Stimulated activated CD4-positive, alpha-beta T cell treated with anti-CD3 and anti-CD28 coated beads, Interleukin-12 subunit alpha, Interleukin-12 subunit beta, amount 100 ng/mL, for 48 hours (primary cell): ENCODE measurements at regions not wholly inside any gene's neighbourhood (a gene's known extent, or its start where the extent isn't known, plus 50 kb on each side); places are given as distances from the start of the nearest gene placed in this dataset.

Source experiments
- DNase-seq, 3 donors: peaks; one replicate each; pipeline ENCODE4 v3.0.0-alpha.2; 2020; ENCODE audit warnings: low read depth in 2 of 3, low spot score in 1 of 3

GRCh38 chr10:118246332-118247295, 95.5 kb downstream of the FAM204A start:
- no peak for DNase-seq

GRCh38 chr10:118243907-118244306, 98.2 kb downstream of the FAM204A start:
- no peak for DNase-seq

DNA sequence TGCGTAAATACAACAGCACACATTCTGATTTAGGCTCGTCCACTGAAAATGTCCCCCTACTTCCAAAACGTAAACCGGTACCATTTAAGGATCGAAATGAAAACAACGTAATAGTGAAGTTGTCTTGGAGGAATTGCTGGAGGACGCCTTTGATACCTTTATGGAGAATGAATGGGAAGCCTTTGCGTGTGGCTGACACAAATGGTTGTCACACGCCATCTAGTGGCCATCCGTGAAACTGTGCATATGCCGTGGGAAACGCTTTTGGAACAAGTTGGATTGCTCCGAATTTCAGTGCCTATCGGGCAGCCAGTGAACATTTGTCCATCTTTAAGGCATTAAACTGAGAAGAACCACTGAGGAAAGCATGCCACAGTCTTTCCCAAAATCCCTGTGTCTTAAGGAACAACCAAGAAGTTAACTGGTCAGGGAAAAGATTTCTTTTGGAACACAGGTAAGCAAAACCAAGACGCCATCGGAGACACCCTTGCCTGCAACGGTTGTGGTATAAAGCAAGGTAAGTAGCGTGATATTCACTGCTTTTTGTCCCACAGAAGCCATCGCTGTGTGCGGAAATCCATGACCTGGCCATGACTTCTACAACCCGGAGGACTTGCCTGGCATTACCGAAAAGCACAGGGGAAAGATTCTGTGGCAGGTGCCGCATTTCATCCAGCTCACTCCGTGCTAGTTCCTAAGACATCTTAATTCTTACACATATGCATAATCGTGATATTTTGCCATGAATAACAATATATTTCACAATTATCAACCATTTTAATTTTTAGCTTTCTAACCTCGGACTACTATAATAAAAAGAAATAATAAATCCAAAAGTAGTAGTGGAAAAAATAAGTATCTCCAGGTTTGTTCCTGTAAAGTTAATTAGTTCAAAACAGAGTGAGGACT, 100.6 kb downstream of the FAM204A start:
- DNase-seq: peak; percentile 45 to 71 (median 61)

DNA sequence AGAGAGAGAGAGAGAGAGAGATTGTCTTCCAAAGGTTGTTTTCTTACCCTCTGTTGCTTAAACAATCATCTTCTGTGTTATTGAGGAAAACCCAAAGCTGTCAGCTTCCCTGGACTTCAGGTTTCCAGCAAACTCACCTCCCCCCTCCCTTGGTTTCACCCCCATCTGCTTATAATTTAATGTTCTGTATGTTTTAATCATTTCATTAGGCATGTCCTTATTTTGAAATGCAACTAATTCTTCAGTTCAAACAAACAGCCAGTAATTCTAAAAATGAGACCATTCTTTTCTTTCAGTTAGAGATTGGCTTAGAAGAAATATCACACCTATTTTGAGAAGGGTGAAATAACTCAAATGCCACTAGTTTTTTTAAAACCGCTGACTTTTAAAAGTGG, 102.9 kb downstream of the FAM204A start:
- DNase-seq: no peak

- DNase-seq: no peak
Measured at GRCh38 chr10:118238573-118239235, 103.4 kb downstream of the FAM204A start.

DNA sequence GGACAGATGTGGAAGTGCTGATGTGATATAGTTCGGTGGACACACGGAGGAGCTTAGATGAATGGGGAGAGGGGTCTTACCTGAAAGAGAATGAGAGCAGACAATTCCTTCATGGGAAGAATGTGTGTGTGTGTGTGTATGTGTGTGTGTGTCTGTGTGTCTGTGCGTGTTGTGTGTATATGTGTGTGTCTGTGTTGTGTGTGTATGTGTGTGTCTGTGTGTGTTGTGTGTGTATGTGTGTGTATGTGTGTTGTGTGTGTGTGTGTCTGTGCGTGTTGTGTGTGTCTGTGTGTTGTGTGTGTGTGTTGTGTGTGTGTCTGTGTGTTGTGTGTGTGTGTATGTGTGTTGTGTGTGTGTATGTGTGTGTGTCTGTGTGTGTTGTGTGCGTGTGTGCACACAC, 104.2 kb downstream of the FAM204A start:
- no peak for DNase-seq

- no peak for DNase-seq
Measured at GRCh38 chr10:118234683-118235082, 107.4 kb downstream of the FAM204A start.

DNA sequence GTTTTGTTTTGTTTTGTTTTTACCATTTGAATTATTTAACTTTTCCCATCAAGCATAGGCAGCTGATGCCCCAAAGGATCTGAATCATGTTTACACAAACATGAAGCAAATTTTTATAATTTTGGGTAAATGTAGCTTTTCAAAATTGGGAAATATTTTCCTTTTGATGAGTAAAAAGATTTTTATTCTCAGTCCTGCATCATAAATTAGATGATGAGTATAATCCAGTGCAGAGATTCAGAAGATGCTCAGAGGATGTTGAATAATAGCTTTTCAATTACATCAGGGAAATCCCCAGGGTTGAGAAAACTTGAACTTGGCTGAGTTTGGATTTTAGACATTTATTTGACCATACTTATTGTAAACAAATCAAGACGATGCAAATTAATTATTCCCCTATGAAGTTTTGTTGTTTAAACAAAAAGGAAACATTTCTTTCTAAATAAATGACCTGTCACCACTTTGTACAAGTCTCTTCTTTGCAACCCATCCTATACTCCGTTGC, 121.7 kb downstream of the FAM204A start:
- no peak for DNase-seq

DNA sequence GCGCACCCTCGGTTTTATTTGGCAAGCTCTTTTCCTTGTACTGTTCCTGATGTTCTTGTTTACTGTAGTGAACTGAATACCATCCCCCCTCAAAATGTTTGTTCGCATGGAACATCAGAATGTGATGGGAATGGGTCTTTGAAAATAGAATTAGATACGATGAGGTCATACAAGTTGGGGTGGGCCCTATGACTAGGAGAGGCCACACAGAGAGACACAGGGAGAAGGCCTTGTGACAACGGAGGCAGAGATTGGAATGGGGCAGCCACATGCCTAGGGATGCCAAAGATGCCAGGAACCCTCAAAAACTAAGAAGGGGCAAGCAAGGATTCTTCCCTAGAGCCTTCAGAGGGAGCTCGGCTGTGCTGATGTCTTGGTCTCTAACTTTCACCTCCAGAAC, 123.6 kb downstream of the FAM204A start:
- DNase-seq: no peak

GRCh38 chr10:118216571-118217170, 125.5 kb downstream of the FAM204A start:
- no peak for DNase-seq

DNA sequence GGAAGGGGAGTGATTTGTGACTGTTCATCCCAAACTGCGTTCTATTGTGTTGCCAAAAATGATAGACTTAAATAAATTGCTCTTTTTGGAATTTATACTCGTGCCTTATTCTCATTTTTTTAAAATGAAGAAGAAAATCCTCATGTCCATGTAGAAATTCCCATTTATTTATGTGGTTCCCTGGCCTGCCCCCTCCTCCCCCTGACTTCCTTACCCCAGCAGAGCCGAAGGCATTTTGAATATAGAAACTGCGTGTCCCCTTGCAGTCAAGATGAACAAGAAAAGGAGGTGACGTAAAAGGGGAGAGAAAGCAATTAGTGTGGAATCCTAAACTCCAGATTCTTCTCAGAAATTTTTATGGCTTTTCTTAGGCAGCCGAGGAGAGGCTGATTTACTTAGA, 126.1 kb downstream of the FAM204A start:
- DNase-seq: no peak

- DNase-seq: no peak
Measured at GRCh38 chr10:118214776-118215175, 127.3 kb downstream of the FAM204A start.

DNA sequence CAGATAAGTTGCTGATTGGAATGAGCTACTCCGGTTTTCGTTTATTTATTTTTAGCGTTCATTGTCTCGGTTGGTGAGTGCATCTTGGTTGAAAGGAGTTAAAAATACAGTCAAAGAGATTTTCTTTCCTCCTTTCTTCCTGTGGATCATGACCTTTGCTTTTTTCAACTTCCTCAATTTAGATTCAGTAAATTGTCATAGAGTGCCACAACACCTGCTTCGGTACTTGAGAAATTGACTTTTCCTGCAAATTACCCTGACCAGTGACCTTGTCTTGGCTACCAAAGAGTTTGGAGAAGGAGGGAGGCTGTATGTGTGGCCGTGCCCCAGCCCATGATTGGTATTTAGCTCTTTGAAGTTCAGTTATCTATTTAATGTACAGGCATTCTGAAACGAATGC, 128.7 kb downstream of the FAM204A start:
- no peak for DNase-seq

DNA sequence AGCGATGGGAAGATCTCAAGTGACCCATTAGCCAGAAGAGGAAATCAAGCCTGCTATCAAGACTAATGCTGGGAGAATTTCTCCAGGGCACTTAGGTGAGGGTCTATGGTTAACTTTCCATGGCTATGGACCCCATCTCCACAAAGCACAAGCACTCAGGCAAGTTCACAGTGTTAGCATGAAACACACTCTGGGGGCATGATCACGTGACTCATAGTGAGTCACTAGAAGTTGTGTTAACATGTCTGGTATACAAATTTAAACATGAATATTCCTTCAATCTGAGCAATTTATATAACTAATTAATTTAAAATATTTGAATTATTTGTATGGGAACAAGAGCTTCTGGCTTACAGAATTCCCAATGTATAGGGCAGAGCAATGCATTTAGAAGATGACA, 131.8 kb downstream of the FAM204A start:
- DNase-seq: no peak

DNA sequence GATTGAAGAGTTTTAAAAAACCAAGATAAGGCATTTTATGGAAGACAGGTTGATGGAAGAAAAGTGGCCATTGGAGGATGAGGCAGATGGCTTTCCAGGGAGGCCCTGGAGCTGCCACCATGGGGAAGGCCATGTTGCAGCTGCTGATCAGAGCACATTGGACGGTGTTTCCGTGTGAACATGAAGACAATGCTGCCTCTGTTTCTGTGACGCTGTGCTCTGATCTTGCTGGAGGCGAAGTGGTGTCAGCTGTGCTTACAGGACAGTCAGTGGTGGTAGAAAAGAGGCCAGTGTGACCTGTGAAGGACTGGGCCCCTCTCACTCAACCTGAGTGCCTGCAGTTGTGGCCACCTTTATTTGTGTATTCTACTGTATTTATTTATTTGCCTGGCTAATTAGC, 132.9 kb downstream of the FAM204A start:
- DNase-seq: no peak

- DNase-seq: no peak
Measured at GRCh38 chr10:118207470-118208007, 134.6 kb downstream of the FAM204A start.

GRCh38 chr10:118204292-118204943, 137.7 kb downstream of the FAM204A start:
- no peak for DNase-seq

DNA sequence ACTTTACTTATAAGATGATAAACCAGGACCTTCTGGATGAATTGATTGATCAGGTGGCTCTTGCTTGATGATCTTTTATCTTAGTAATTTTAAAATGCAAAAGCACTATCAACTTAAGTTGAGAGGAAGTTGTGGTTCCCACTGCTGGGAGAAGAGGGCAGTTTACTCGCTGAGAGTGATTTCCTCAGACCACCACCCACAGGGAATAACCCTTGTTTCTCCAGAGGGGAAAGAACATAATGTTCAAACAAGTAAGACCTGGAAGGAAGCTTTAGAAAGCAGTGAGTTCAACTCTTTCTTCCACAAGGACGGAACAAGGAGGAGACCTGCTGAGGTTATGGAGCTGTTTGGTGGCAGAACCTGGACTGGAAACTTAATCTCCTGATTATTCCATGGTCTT, 138.7 kb downstream of the FAM204A start:
- DNase-seq: no peak

- no peak for DNase-seq
Measured at GRCh38 chr10:118195729-118196128, 146.4 kb downstream of the FAM204A start.

- no peak for DNase-seq
Measured at GRCh38 chr10:118193642-118194041, 146.9 kb upstream of the RAB11FIP2 start.
